DOHH2 (cell line): ENCODE measurements at regions not wholly inside any gene's neighbourhood (a gene's known extent, or its start where the extent isn't known, plus 50 kb on each side); places are given as distances from the start of the nearest gene placed in this dataset.

Source experiments
- CTCF ChIP-seq: fragments of 200-600 bp; sonication (generic); IDR thresholded peaks from one replicate; pipeline ENCODE4 v1.5.1; 2014; ENCODE audit warnings: antibody characterized with exemption, mild to moderate bottlenecking, low read depth, low read length; ENCODE audit not compliant: poor library complexity, severe bottlenecking
- EZH2phosphoT487 ChIP-seq: fragments of 200-600 bp; sonication (generic); IDR thresholded peaks from 2 replicates; pipeline ENCODE4 v1.6.1; 2017; ENCODE audit warnings: borderline replicate concordance, mild to moderate bottlenecking, antibody characterized with exemption, low read length, moderate library complexity, mixed read lengths

GRCh38 chr18:27602092-27602491 is 417.0 kb upstream of the CHST9 start:
- TF ChIP-seq CTCF (no peak), EZH2phosphoT487 (no peak)
